GM12875 (cell line): ENCODE measurements at regions not wholly inside any gene's neighbourhood (a gene's known extent, or its start where the extent isn't known, plus 50 kb on each side); places are given as distances from the start of the nearest gene placed in this dataset.

Source experiments
- H3K4me3 ChIP-seq: one replicate; pipeline ENCODE4 v1.5.1; 2011; ENCODE audit warnings: low read depth, low read length, control low read depth
- TF ChIP-seq, protein P1 (sequence below): IDR thresholded peaks from 2 replicates; pipeline ENCODE4 v1.5.1; 2011; ENCODE audit warnings: low read depth, mild to moderate bottlenecking, control low read depth, inconsistent platforms, low read length, moderate library complexity, borderline replicate concordance; ENCODE audit not compliant: insufficient read depth

DNA sequence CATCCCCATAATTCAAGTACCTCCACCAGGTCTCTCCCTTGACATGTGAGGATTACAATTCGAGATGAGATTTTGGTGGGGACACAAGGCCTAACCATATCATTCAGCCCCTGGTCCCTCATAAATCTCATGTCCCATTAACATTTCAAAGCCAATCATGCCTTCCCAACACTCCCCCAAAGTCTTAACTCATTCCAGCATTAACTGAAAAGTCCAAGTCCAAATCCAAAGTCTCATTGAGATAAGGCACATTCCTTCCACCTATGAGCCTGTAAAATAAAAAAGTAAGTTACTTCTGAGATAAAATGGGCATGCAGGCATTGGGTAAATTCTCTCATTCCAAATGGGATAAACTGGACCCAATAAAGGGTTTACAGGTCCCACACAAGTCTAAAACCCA lies 849.7 kb downstream of the BCL11A start:
- TF ChIP-seq, protein P1, sequence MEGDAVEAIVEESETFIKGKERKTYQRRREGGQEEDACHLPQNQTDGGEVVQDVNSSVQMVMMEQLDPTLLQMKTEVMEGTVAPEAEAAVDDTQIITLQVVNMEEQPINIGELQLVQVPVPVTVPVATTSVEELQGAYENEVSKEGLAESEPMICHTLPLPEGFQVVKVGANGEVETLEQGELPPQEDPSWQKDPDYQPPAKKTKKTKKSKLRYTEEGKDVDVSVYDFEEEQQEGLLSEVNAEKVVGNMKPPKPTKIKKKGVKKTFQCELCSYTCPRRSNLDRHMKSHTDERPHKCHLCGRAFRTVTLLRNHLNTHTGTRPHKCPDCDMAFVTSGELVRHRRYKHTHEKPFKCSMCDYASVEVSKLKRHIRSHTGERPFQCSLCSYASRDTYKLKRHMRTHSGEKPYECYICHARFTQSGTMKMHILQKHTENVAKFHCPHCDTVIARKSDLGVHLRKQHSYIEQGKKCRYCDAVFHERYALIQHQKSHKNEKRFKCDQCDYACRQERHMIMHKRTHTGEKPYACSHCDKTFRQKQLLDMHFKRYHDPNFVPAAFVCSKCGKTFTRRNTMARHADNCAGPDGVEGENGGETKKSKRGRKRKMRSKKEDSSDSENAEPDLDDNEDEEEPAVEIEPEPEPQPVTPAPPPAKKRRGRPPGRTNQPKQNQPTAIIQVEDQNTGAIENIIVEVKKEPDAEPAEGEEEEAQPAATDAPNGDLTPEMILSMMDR = no peak
- no peak overlapping the region for H3K4me3 ChIP-seq

DNA sequence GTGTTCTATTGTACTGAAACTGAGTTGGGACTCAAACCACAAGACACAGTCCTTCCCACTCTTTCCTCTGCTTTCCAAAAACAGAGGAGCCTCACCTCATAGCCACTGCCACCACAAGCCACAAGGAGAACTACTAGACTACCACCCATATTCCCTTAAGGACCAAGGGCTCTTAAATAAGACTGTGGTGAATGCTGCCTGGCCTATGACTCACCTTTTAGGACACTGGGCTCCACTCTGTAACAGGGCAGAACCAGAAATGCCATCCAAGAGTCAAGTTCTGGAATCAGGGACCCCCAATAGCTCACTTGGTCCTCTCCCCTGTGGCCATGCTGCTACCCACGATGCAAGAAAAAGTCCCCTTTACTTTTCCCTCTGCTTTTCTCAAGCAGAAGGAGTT lies 851.4 kb downstream of the BCL11A start:
- TF ChIP-seq, protein P1 = no peak
- no peak overlapping the region for H3K4me3 ChIP-seq

DNA sequence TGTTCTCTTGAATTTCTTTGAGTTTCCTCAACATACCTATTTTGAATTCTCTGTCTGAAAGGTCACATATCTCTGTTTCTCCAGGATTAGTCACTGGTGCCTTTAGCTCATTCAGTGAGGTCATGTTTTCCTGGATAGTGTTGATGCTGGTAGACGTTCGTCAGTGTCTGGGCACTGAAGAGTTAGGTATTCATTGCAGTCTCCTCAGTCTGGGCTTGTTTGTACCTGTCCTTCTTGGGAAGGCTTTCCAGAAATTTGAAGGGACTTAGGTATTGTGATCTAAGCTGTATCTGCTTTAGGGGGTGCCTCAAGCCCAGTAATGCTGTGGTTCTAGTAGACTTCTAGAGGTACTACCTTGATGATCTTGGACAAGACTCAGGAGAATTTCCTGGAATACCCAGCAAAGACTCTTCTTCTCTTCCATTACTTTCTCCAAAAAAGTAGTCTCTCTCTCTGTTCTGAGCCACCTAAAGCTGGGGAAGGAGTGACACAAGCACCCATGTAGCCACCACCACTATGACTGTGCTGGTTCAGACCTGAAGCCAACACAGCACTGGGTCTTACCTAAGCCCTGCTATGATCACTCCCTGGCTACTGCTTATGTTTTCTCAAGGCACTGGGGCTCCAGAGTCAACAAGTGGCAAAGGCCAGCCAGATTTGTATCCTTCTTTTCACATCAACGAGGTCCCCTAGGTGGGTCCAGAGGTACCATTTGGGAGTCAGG lies 852.0 kb downstream of the BCL11A start:
- TF ChIP-seq, protein P1 = no peak
- H3K4me3 ChIP-seq = no peak overlapping the region

DNA sequence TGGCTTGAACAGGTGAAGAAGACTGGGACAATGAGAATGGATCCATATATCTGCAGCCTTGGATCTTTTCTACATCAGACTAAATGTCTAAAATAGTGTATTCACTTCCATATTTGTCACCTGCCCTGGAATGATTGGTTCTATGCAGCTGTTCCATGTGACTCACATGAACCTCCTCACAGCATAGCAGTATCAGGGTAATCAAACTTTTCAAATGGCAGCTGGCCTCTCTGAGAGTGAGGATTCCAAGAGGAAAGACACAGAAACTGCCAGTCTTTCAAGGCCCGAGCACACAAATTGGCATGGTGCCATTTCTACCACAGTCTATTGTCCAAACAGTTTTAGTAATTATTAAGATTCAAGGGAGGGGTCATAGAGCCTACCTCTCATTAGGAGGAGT lies 859.3 kb downstream of the BCL11A start:
- TF ChIP-seq, protein P1 = no peak

DNA sequence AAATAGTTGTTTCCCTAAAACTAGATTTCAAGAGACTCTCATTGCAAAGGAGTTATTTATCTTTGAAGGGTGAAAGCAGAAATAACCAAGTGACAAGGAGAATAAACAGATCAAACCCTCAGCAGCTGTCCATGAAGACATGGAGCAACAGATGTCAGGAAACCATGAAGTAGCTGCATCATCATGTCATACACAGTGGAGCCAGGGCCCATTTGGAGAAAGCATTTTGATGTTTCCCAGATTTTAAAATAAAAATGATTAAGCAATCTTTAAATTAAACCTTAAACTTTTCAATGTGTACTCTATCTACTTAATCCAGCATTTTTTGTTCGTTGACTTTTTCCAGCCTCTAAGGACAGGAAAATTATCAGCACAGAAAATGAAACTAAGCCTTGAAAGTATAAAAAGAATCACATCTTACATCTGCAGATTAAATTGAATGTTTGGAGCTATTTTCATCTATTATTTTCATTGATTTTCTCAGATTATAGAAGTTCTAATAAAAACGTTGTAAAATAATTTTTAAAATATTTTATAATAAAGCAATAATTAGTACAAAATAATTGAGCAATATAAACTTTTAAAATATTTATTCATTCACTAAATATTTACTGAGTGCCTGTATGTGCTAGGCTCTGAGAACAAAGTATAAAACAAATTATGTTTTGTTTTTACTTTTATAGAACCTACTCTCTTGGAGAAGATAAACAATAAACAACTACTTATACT lies 860.1 kb downstream of the BCL11A start:
- TF ChIP-seq, protein P1 = no peak
- H3K4me3 ChIP-seq = no peak overlapping the region

More for the DNA sequence above, 859.3 kb downstream of the BCL11A start:
- no peak overlapping the region for H3K4me3 ChIP-seq

DNA sequence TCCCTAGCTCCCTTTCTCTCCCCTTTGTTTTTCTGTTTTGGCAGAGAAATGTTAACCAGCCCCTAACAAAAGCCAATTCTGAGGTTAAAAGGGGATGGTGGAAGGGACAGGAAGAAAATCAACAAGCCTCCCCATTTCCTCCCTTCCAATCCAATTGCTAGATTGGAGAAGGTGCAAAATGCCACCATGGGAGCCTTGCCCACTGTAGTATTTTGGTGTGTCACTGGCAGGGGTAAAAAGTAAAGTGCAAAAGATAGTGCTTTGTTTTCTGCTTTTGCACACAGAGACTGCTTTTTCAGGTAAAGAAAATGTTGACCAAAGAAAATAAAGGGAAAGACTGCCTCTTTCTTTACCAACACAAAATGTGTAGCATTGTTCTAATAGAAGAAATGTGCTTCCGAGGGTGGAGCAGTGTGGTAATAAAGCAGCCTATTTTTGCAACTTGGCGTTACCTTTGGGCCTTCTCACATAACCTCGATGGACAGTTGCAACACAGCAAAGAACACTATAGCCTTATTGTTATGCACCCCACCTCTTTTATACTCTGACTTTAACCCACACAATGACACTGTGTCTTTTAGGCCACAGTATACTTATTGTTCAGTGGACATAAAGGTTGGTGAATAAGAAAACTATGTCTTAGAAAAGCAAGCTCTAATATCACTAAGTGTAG lies 861.8 kb downstream of the BCL11A start:
- no peak overlapping the region for H3K4me3 ChIP-seq
- TF ChIP-seq, protein P1 = no peak
